ENCODE measurements at regions not wholly inside any gene's neighbourhood (a gene's known extent, or its start where the extent isn't known, plus 50 kb on each side); places are given as distances from the start of the nearest gene placed in this dataset.

GRCh38 chr5:168165221-168165914 is 126.1 kb upstream of the WWC1 start:
- no peak for DNase-seq (ENCODE audit: low spot score)

DNA sequence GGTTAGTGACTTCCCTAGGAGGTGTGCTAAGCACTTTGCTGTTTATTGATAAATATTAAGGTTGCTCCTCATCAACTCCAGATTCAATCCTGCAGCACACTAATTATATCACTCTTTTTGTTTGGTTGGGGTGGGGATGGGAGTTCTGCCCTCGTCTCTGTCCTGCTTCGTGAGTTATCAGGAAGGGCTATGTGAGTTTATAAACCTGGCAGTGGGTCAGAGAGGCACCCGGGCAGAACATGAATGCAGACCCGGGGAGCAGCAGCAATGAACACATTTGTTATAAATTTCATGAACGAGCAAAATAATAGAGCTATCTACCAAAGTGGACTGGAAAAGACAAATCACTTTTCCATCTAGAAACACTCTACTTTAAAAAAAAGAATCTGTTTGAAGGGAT is 125.5 kb upstream of the WWC1 start:
- DNase-seq (ENCODE audit: low spot score) = no peak

DNA sequence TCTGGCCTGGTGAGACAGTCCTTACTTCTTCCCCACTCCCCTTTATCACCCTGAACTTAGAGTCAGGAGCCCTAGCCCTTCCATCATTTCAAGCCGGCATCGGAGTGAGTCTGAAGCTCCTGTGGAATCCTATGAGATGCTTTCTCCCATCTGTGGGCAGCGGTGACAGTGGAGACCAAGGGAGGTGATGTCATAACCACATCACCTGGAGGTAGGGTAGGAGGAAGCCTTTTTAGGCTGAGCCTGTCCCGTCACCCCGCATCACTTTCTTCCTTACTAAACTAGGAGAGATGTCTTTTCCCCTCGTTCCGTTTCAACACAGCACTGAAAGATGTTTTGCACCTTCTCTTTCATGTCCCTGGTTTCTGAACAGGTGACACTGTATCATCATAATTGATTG is 124.1 kb upstream of the WWC1 start:
- DNase-seq (ENCODE audit: low spot score) = no peak

DNA sequence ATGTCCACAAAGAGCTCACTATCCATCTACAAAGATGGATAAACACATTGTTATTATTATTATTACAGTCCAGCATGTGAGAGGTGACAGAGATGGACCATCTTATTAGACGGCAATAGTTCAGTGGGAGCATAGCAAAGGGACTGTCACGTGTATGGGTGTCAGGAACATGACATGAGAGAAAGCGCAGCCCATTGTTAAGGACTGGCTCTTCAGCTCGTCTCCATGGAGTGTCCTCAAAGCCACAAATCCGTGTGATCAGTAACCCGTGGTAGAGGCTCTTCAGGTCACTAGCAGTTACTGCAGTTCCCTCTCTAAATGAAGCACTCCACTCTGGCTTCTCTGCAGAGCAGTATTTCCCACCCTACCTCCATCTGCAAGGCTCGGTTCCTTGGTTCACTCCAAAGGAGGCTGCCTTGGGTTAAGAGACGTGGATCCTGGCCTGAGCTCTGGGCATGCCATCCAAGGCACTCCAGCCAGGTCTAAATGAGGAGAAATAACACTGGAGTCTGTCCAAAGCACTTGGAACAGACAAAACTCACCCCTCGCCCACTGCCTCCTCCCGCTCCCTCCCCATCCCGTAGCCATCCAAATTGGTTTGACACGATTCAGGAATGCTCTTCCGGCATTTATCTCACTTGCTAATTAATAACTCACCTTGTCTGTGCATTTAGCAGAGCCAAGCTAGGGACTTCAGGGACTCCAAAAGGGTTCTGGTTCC is 122.3 kb upstream of the WWC1 start:
- no peak for DNase-seq (ENCODE audit: low spot score)

GRCh38 chr5:168169791-168170190 is 121.7 kb upstream of the WWC1 start:
- no peak for DNase-seq (ENCODE audit: low spot score)

DNA sequence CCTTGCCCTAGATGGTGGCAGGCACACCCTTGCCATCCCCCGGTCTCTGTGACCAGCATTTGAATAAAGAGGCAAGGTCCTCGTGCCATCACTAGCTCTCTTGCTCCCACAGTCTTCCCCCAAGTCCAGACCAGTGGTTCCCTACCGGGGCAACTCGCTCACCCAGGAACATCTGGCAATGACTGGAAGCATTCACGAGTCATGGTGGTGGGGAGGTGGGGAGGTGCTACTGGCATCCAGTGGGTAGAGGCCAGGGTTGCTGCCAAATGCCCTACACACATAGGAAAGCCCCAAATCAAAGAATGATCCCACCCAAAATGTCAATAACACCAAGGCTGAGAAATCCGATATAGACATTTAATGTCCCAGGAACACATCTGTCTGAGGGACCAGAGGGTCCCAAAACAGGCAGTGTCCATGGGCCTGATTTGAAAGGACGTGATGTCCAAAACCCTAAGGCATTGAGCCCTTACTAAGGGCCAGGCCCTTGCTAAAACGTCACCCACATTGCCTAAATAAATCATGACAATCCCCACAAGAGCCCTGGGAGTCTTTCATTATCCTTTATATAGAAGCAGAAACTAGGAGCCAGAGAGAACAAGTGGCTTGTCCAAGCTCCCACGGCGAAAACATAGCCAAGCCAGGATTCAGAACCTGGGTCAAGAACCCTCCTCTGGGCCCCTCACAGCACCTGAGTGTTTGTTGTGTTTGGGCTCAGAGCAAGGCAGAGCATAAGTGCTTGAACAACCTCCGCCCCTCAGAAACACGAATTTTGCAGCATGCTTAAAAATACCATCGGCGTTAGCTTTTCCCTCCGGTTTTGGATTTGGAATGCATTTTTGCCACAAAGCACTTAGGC is 119.3 kb upstream of the WWC1 start:
- no peak for DNase-seq (ENCODE audit: low spot score)

DNA sequence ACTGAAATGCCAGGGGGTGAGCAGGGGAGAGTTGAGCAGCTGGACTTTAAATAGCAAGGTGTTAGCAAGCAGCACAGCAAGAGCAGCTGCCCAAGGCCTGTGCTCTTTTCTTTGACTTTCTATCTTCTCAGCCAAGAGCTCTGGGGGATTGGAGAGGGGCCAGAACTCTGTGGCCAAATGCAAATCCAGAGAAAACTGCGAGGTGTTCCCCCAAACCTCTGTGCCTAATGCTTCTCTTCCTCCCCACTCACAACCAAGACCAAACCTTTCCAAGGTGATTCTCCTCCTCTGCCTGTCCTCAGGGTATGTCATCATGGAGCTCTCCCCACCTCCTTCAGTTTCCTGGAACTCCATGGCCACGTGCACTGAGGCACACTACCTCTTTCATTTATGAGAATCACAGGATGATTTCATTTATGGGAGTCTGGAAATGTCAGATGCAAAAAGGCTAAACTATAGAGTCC is 118.7 kb upstream of the WWC1 start:
- no peak for DNase-seq (ENCODE audit: low spot score)

- no peak for DNase-seq (ENCODE audit: low spot score)
These were observed 117.1 kb upstream of the WWC1 start for GRCh38 chr5:168174376-168174775.

- DNase-seq (ENCODE audit: low spot score) = no peak
These were observed 115.2 kb upstream of the WWC1 start for GRCh38 chr5:168176251-168176650.

- no peak for DNase-seq (ENCODE audit: low spot score)
These were observed 114.5 kb upstream of the WWC1 start for GRCh38 chr5:168176941-168177340.

GRCh38 chr5:168177831-168178450 is 113.5 kb upstream of the WWC1 start:
- no peak for DNase-seq (ENCODE audit: low spot score)

DNA sequence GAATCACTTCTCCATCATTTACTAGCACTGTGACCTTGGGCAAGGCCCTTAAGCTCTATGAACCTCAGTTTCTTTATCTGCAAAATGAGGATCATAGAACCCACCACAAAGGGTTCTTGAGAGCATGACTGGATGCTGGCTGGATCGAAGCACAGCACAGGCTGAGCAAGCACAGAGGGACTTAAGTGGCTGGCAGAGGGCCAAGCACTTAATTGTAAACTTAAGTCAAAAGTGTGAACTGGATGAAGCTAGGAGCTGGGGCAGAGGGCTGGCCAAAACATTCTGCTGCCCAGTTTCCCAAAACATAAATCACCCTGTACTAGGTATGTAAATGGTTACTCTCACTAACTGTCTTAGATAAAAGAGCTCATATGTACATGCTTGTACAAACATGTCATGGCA is 112.3 kb upstream of the WWC1 start:
- DNase-seq (ENCODE audit: low spot score) = no peak

GRCh38 chr5:168182269-168182668 is 109.2 kb upstream of the WWC1 start:
- no peak for DNase-seq (ENCODE audit: low spot score)

DNA sequence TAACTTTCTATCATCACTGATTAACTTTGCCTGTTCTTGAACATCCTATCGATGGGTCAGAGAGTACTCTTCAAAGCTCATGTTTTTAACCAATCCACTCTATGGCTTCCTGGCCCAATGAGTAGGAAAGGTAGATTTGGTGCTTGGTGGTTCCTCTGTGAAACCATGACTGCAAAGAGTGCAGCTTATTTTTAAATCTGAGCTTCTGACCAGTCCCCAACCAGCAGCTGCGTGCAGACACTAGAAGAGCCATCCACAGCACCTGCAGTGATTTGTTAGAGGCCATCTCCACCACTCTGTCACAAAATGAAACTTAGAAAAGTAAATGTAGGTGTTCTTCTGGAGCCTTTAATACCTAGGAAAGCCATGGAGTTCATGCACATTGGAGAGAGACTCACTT is 107.3 kb upstream of the WWC1 start:
- no peak for DNase-seq (ENCODE audit: low spot score)

DNA sequence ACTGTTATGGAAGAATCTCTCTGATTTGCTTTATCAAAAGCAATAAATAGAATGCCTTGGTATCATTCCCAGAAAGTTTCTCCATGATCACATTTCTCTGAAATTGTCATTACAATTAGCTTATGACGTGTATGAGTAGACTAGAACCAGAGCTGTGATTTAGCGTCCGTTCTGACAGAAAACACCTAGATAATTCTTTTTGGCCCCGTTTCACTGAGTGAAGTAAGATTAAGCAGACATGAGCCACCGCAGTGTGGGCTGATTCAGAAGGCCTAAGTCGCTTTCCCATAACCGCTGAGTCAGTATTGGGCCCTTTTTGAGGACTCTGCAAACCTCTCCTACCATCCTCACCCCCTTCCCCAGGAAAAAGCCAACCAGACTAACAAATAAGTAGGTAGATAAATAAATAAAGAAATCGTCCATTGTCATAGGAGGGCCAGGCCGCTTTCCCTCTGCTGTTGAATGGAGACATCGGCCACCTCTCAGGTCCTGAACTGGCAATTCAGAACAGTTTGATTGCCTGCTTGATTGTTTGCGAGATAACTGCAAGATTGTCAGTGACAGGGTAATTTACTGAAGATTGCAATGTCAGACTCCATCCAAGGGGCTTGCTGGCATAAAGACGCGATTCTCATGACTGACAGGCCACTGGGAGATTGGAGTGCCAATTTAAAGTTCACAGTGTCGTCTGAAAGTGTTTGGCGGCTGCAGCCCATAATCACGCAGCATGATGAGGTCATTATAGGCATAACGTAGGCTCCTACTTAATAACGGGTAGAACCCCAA is 105.0 kb upstream of the WWC1 start:
- no peak for DNase-seq (ENCODE audit: low spot score)

GRCh38 chr5:168187614-168188013 is 103.8 kb upstream of the WWC1 start:
- DNase-seq (ENCODE audit: low spot score) = no peak

GRCh38 chr5:168188182-168188581 is 103.3 kb upstream of the WWC1 start:
- no peak for DNase-seq (ENCODE audit: low spot score)

DNA sequence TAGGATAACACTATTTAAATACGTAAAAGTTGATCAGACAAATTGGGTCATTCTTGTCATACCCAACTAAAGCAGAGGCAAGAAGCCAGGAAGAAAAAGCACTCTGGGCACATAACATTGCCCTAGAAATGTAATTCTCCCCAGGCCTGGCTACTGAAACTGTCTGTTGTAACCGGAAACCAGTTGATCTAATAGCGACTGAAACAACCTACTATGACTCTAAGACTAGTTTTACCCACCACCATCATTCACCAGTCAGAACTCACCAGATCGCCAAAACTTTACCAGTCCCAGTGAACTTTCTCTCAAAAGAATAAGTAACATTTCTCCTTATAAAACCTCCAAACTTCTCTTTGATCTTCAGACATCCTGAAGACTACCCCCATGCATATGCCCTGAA is 99.3 kb upstream of the WWC1 start:
- DNase-seq (ENCODE audit: low spot score) = no peak

DNA sequence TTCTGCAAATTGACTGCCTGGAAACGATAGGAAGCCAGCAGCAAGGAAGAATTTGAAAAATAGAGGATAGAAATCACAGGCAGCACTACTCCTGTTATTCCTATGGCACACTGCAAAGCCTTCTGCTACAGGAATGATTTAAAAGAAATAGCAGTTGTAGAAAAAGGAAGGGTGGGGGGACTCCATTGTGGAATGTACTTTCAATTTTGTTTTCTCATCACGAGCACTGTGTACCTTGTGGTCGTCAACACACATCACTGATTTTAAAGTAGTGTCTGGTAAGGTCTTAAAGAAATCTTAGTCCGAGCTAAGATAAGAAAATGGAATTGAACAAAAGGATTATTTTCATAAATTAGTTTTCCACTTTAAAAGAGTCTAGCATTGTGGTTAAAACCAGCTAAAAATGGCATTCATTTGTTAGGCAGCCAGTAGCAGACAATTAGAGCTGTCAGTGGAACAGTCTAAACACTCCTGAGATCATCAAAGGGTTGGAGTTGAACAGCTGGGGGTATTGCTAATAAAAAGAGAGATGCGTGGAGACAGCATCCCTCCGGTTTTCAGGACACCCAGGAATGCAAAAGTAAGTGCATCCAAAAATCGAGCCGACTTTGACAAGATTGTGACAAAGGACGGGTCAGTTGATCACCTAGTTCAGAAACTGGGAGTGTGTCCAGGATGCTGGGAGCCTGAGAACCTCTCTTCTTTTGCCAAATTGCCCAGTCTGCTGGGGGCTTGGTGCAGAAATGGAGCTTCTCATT is 97.8 kb upstream of the WWC1 start:
- no peak for DNase-seq (ENCODE audit: low spot score)

- DNase-seq (ENCODE audit: low spot score) = no peak
These were observed 96.3 kb upstream of the WWC1 start for GRCh38 chr5:168195110-168195509.

- DNase-seq (ENCODE audit: low spot score) = no peak
These were observed 93.1 kb upstream of the WWC1 start for GRCh38 chr5:168198359-168198758.
